GM12891 (cell line): ENCODE measurements at regions not wholly inside any gene's neighbourhood (a gene's known extent, or its start where the extent isn't known, plus 50 kb on each side); places are given as distances from the start of the nearest gene placed in this dataset.
"Not testable (repeated sequence)": the region's sequence is repeated elsewhere in the genome, so short reads cannot be mapped to it uniquely, and the experiment has no call there.

ENCODE experiments used
- DNase-seq: peaks from one replicate; pipeline ENCODE4 v3.0.0; 2011; ENCODE audit warnings: low spot score; ENCODE audit not compliant: insufficient read length
- FAIRE-seq: peaks from 2 replicates; lab custom pipeline; 2011; peaks lifted over from hg19 to GRCh38; lab: Jason Lieb, UNC
- PAX5 ChIP-seq: IDR thresholded peaks from 2 replicates; pipeline ENCODE4 v1.6.1; 2011; ENCODE audit warnings: low read length, moderate library complexity, mild to moderate bottlenecking; ENCODE audit not compliant: insufficient read depth, severe bottlenecking
- POLR2A ChIP-seq: IDR thresholded peaks from 2 replicates; pipeline ENCODE4 v1.6.1; 2011; ENCODE audit warnings: low read depth, low read length, control low read depth
- POLR2AphosphoS5 ChIP-seq: IDR thresholded peaks from 2 replicates; pipeline ENCODE4 v1.6.1; 2011; ENCODE audit warnings: low read depth, low read length, control low read depth
- POU2F2 ChIP-seq: IDR thresholded peaks from 2 replicates; pipeline ENCODE4 v1.6.1; 2011; ENCODE audit warnings: low read depth, mild to moderate bottlenecking, control low read depth, low read length, moderate library complexity
- SPI1 ChIP-seq: IDR thresholded peaks from 2 replicates; pipeline ENCODE4 v1.6.1; 2011; ENCODE audit warnings: low read depth, low read length, control low read depth
- TAF1 ChIP-seq: IDR thresholded peaks from 2 replicates; pipeline ENCODE4 v1.6.1; 2011; ENCODE audit warnings: low read depth, low read length, control low read depth

- DNase-seq (no peak), FAIRE-seq (no peak)
- no peak for TF ChIP-seq SPI1
- TF ChIP-seq POLR2AphosphoS5: no peak
- TF ChIP-seq TAF1: no peak
- TF ChIP-seq POLR2A: no peak
- no peak for TF ChIP-seq POU2F2
- TF ChIP-seq PAX5: no peak
Measured at GRCh38 chr2:150085478-150085877, 402.0 kb downstream of the RND3 start.

GRCh38 chr2:150081775-150082481 lies 405.5 kb downstream of the RND3 start:
- DNase-seq: no peak
- no peak for FAIRE-seq
- TF ChIP-seq SPI1 (no peak), POLR2AphosphoS5 (no peak), POU2F2 (no peak), POLR2A (no peak), TAF1 (no peak), PAX5 (no peak)

- FAIRE-seq (no peak), DNase-seq (no peak)
- no peak for TF ChIP-seq TAF1
- no peak for TF ChIP-seq POLR2AphosphoS5
- TF ChIP-seq SPI1: no peak
- TF ChIP-seq POU2F2: no peak
- TF ChIP-seq POLR2A: no peak
- TF ChIP-seq PAX5: no peak
Measured at GRCh38 chr2:150076281-150076680, 411.2 kb downstream of the RND3 start.

GRCh38 chr2:150075831-150076230 lies 411.6 kb downstream of the RND3 start:
- no peak for FAIRE-seq
- no peak for TF ChIP-seq POLR2AphosphoS5
- no peak for TF ChIP-seq TAF1
- TF ChIP-seq POU2F2: no peak
- TF ChIP-seq SPI1: no peak
- TF ChIP-seq POLR2A: no peak
- no peak for TF ChIP-seq PAX5
- no peak for DNase-seq

- no peak for TF ChIP-seq PAX5
- TF ChIP-seq POU2F2: no peak
- TF ChIP-seq POLR2AphosphoS5: no peak
- TF ChIP-seq POLR2A: no peak
- no peak for TF ChIP-seq SPI1
- no peak for TF ChIP-seq TAF1
- no peak for FAIRE-seq
- no peak for DNase-seq
Measured at GRCh38 chr2:150066490-150066889, 421.0 kb downstream of the RND3 start.

- no peak for FAIRE-seq
- no peak for DNase-seq
- TF ChIP-seq POLR2AphosphoS5 (no peak), POU2F2 (no peak), SPI1 (no peak), TAF1 (no peak), PAX5 (no peak), POLR2A (no peak)
Measured at GRCh38 chr2:150063931-150064548, 423.4 kb downstream of the RND3 start.

GRCh38 chr2:150063432-150063889 lies 424.0 kb downstream of the RND3 start:
- TF ChIP-seq POLR2AphosphoS5 (no peak), TAF1 (no peak), POU2F2 (no peak), POLR2A (no peak), SPI1 (no peak), PAX5 (no peak)
- no peak for FAIRE-seq

GRCh38 chr2:150062416-150062815 lies 425.1 kb downstream of the RND3 start:
- FAIRE-seq: no peak
- no peak for DNase-seq
- TF ChIP-seq POLR2AphosphoS5: no peak
- no peak for TF ChIP-seq TAF1
- TF ChIP-seq POLR2A: no peak
- no peak for TF ChIP-seq POU2F2
- no peak for TF ChIP-seq SPI1
- TF ChIP-seq PAX5: no peak

More at GRCh38 chr2:150063432-150063889, 424.0 kb downstream of the RND3 start:
- no peak for DNase-seq

- DNase-seq: no peak
- TF ChIP-seq TAF1: no peak
- no peak for TF ChIP-seq SPI1
- no peak for TF ChIP-seq POU2F2
- TF ChIP-seq PAX5: no peak
- TF ChIP-seq POLR2AphosphoS5: no peak
- TF ChIP-seq POLR2A: no peak
- FAIRE-seq: no peak
Measured at GRCh38 chr2:150060341-150060740, 427.1 kb downstream of the RND3 start.

- not testable (repeated sequence) for DNase-seq, FAIRE-seq
Measured at GRCh38 chr2:150059676-150060075, 427.8 kb downstream of the RND3 start.

- no peak for FAIRE-seq
- DNase-seq: no peak
- TF ChIP-seq TAF1: no peak
- TF ChIP-seq POLR2A: no peak
- no peak for TF ChIP-seq SPI1
Measured at GRCh38 chr2:150052457-150052856, 435.0 kb downstream of the RND3 start.
